HG02678 (cell line): ENCODE measurements at regions not wholly inside any gene's neighbourhood (a gene's known extent, or its start where the extent isn't known, plus 50 kb on each side); places are given as distances from the start of the nearest gene placed in this dataset.

Source experiments
- ATAC-seq: cut with Tn5 transposase; IDR thresholded peaks from one replicate; pipeline ENCODE4 v1.9.1; 2021; ENCODE audit warnings: mild to moderate bottlenecking, moderate library complexity; ENCODE audit not compliant: unreplicated experiment

GRCh38 chr5:18811661-18812060 is 1176.3 kb downstream of the CDH18 start:
- ATAC-seq = no peak

GRCh38 chr5:18828351-18828750 is 1159.6 kb downstream of the CDH18 start:
- no peak for ATAC-seq

- ATAC-seq = no peak
Measured at GRCh38 chr5:18829539-18829938, 1158.5 kb downstream of the CDH18 start.

- no peak for ATAC-seq
Measured at GRCh38 chr5:18850216-18850615, 1137.8 kb downstream of the CDH18 start.

- no peak for ATAC-seq
Measured at GRCh38 chr5:18872978-18873377, 1115.0 kb downstream of the CDH18 start.

- no peak for ATAC-seq
Measured at GRCh38 chr5:18876565-18876964, 1111.4 kb downstream of the CDH18 start.

GRCh38 chr5:18881615-18882014 is 1106.4 kb downstream of the CDH18 start:
- ATAC-seq = no peak

- no peak for ATAC-seq
Measured at GRCh38 chr5:18882154-18882553, 1105.8 kb downstream of the CDH18 start.

- ATAC-seq = no peak
Measured at GRCh38 chr5:18888821-18889220, 1099.2 kb downstream of the CDH18 start.

- no peak for ATAC-seq
Measured at GRCh38 chr5:18900644-18901043, 1087.4 kb downstream of the CDH18 start.

- ATAC-seq = no peak
Measured at GRCh38 chr5:18920966-18921365, 1067.0 kb downstream of the CDH18 start.

- no peak for ATAC-seq
Measured at GRCh38 chr5:18932081-18932480, 1055.9 kb downstream of the CDH18 start.

- no peak for ATAC-seq
Measured at GRCh38 chr5:18944771-18945170, 1043.2 kb downstream of the CDH18 start.

- ATAC-seq = no peak
Measured at GRCh38 chr5:18954239-18954638, 1033.8 kb downstream of the CDH18 start.

- ATAC-seq = no peak
Measured at GRCh38 chr5:18959535-18959934, 1028.5 kb downstream of the CDH18 start.

- no peak for ATAC-seq
Measured at GRCh38 chr5:18961234-18961633, 1026.8 kb downstream of the CDH18 start.

- no peak for ATAC-seq
Measured at GRCh38 chr5:18965893-18966292, 1022.1 kb downstream of the CDH18 start.

GRCh38 chr5:18967637-18968036 is 1020.4 kb downstream of the CDH18 start:
- no peak for ATAC-seq

GRCh38 chr5:18968966-18969365 is 1019.0 kb downstream of the CDH18 start:
- no peak for ATAC-seq

GRCh38 chr5:18970000-18970399 is 1018.0 kb downstream of the CDH18 start:
- no peak for ATAC-seq

- no peak for ATAC-seq
Measured at GRCh38 chr5:18972177-18972576, 1015.8 kb downstream of the CDH18 start.

- no peak for ATAC-seq
Measured at GRCh38 chr5:18975624-18976023, 1012.4 kb downstream of the CDH18 start.

- no peak for ATAC-seq
Measured at GRCh38 chr5:18977880-18978279, 1010.1 kb downstream of the CDH18 start.

GRCh38 chr5:18984559-18985080 is 1003.4 kb downstream of the CDH18 start:
- no peak for ATAC-seq
